Uterus (tissue), 3 donors: ENCODE measurements at regions not wholly inside any gene's neighbourhood (a gene's known extent, or its start where the extent isn't known, plus 50 kb on each side); places are given as distances from the start of the nearest gene placed in this dataset.

Source experiments
- DNase-seq, 2 donors: peaks; one replicate each; pipeline ENCODE4 v3.0.0-alpha.2; 2019 to 2020
- H3K27ac ChIP-seq, 2 donors: fragments of 200-600 bp; sonication (generic); 1 replicate in 1 of 2; 2 replicates in 1 of 2; pipeline ENCODE4 v1.5.1; 2016 to 2018
- H3K27me3 ChIP-seq, 2 donors: fragments of 200-600 bp; sonication (generic); one replicate each; pipeline ENCODE4 v1.5.1; 2018 to 2019; ENCODE audit warnings: control low read depth in 1 of 2
- H3K36me3 ChIP-seq, 2 donors: fragments of 200-600 bp; sonication (generic); one replicate each; pipeline ENCODE4 v1.5.1; 2019; ENCODE audit warnings: control low read depth in 1 of 2
- H3K4me1 ChIP-seq, 2 donors: fragments of 200-600 bp; sonication (generic); one replicate each; pipeline ENCODE4 v1.5.1; 2018 to 2019; ENCODE audit warnings: control low read depth in 1 of 2
- H3K4me3 ChIP-seq, 2 donors: fragments of 200-600 bp; sonication (generic); 1 replicate in 1 of 2; 2 replicates in 1 of 2; pipeline ENCODE4 v1.5.1; 2018 to 2019; ENCODE audit warnings: mild to moderate bottlenecking in 1 of 2
- H3K9me3 ChIP-seq, 2 donors: fragments of 200-600 bp; sonication (generic); one replicate each; pipeline ENCODE4 v1.5.1; 2019; ENCODE audit warnings: control low read depth in 1 of 2
- POLR2A ChIP-seq, 2 donors: fragments of 450-650 bp; IDR thresholded peaks; one replicate each; pipeline ENCODE4 v1.6.1; 2016; ENCODE audit warnings: antibody characterized with exemption in 2 of 2, mild to moderate bottlenecking in 1 of 2, moderate library complexity in 1 of 2
- intact Hi-C: fragments of 100-400 bp; cut with DNase I; formaldehyde crosslinking; loops from one replicate; pipeline ENCODE4 v1.15.1; 2023; ENCODE audit warnings: low total_unique reads
- TF ChIP-seq, protein P1 (sequence below), 4 experiments: fragments of 200-600 bp in 2 of 4; fragments of 450-650 bp in 2 of 4; sonication (generic) in 2 of 4; IDR thresholded peaks; one replicate each; pipeline ENCODE4 v1.5.1; 2016 to 2019; ENCODE audit warnings: antibody characterized with exemption in 4 of 4, mild to moderate bottlenecking in 2 of 4, moderate library complexity in 1 of 4
- donor health status: DM: yes; HTN: yes; CAD: no.

- Histone ChIP-seq H3K4me1 (no peaks in the 10 kb centered on the region), H3K36me3 (no peaks in the 10 kb centered on the region), H3K27me3 (no peaks in the 10 kb centered on the region), H3K9me3 (no peaks in the 10 kb centered on the region), H3K27ac (no peak overlapping the region), H3K4me3 (no peak overlapping the region)
- TF ChIP-seq, protein P1, sequence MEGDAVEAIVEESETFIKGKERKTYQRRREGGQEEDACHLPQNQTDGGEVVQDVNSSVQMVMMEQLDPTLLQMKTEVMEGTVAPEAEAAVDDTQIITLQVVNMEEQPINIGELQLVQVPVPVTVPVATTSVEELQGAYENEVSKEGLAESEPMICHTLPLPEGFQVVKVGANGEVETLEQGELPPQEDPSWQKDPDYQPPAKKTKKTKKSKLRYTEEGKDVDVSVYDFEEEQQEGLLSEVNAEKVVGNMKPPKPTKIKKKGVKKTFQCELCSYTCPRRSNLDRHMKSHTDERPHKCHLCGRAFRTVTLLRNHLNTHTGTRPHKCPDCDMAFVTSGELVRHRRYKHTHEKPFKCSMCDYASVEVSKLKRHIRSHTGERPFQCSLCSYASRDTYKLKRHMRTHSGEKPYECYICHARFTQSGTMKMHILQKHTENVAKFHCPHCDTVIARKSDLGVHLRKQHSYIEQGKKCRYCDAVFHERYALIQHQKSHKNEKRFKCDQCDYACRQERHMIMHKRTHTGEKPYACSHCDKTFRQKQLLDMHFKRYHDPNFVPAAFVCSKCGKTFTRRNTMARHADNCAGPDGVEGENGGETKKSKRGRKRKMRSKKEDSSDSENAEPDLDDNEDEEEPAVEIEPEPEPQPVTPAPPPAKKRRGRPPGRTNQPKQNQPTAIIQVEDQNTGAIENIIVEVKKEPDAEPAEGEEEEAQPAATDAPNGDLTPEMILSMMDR (IDR thresholded peaks at IDR 0.05), result no peak
- no peak for TF ChIP-seq POLR2A (IDR thresholded peaks at IDR 0.05)
- DNase-seq, result no peak
- intact Hi-C loops, result no loop called here
Observed at GRCh38 chr6:4264601-4265000, 129.2 kb upstream of the ECI2 start.

DNA sequence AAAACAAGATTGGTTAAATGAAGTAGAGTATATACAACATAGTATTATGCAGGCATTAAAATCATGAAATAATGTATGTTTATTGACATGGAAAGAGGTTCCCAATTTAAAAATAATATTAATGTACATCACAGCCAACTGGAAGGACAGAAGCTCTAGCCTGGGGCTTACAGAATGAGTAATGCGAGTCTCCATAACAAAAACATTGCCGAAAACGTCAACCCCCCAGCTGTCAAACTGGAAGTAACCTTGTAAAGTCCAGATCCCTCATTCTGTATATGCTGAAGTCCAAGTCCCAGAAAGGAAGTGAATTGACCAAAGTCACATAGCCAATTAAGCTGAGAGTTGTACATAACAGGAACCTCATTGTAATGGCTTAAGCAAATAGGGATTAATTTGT lies 128.7 kb upstream of the ECI2 start:
- no peak for DNase-seq
- Histone ChIP-seq H3K4me1 (no peaks in the 10 kb centered on the region), H3K27me3 (no peaks in the 10 kb centered on the region), H3K4me3 (no peak overlapping the region), H3K27ac (no peak overlapping the region), H3K9me3 (no peaks in the 10 kb centered on the region), H3K36me3 (no peaks in the 10 kb centered on the region)
- intact Hi-C loops, result no loop called here
- TF ChIP-seq POLR2A (IDR thresholded peaks at IDR 0.05), result no peak
- TF ChIP-seq, protein P1 (IDR thresholded peaks at IDR 0.05), result no peak

- Histone ChIP-seq H3K4me3 (no peak overlapping the region), H3K9me3 (no peaks in the 10 kb centered on the region), H3K27ac (no peak overlapping the region), H3K36me3 (no peaks in the 10 kb centered on the region), H3K27me3 (no peaks in the 10 kb centered on the region), H3K4me1 (no peaks in the 10 kb centered on the region)
- DNase-seq, result no peak
- intact Hi-C loops, result no loop called here
- TF ChIP-seq, protein P1 (IDR thresholded peaks at IDR 0.05), result no peak
- TF ChIP-seq POLR2A (IDR thresholded peaks at IDR 0.05), result no peak
Observed at GRCh38 chr6:4262526-4262925, 127.2 kb upstream of the ECI2 start.

DNA sequence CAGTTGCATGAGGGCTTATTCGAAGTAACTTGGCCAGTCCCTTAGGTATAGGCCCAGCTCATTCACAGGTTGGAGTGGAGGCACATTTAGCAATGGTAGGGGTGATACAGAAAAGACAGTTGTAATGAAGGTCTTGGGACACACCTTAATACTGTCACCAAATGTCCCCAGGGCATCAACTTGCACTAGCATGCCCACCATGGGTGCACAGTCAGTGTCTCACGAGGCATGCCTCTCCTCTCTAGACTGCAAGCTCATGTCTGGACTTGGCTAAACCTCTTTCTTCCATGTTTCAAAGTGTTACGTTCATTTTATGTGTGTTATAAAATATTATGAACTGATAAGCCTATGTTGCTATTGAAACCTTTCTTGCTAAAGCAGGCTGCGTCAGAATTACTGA lies 124.0 kb upstream of the ECI2 start:
- H3K9me3 ChIP-seq, result no peaks in the 10 kb centered on the region
- TF ChIP-seq POLR2A (IDR thresholded peaks at IDR 0.05), result no peak
- TF ChIP-seq, protein P1 (IDR thresholded peaks at IDR 0.05), result no peak
- DNase-seq, result no peak
- H3K27ac ChIP-seq, result no peak overlapping the region
- H3K4me1 ChIP-seq, result no peaks in the 10 kb centered on the region
- intact Hi-C loops, result no loop called here
- H3K27me3 ChIP-seq, result no peaks in the 10 kb centered on the region
- no peaks in the 10 kb centered on the region for H3K36me3 ChIP-seq
- H3K4me3 ChIP-seq, result no peak overlapping the region

DNA sequence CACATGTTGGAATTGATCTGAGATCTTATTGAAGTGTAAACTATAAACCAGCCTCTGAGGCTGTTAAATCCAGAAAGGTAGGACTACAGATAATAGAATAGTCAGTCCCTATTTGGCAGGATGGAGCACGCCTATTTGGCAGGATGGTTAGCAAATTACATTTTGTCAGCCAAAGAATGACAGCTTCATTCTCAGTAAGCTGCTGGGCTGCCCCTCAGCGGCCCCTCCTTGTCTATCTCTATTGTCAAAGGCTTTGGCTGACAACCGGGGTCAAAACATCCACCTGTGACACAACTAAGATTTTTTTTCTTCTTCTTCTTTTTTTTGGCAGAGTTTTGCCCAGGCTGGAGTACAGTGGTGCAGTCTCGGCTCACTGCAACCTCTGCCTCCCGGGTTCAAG lies 123.4 kb upstream of the ECI2 start:
- no peak overlapping the region for H3K4me3 ChIP-seq
- no peaks in the 10 kb centered on the region for H3K4me1 ChIP-seq
- no peak overlapping the region for H3K27ac ChIP-seq
- no peaks in the 10 kb centered on the region for H3K36me3 ChIP-seq
- no peak for DNase-seq
- intact Hi-C loops, result no loop called here
- TF ChIP-seq, protein P1 (IDR thresholded peaks at IDR 0.05), result no peak
- no peak for TF ChIP-seq POLR2A (IDR thresholded peaks at IDR 0.05)
- no peaks in the 10 kb centered on the region for H3K9me3 ChIP-seq
- H3K27me3 ChIP-seq, result no peaks in the 10 kb centered on the region
